GM23248 (cell line): ENCODE measurements at regions not wholly inside any gene's neighbourhood (a gene's known extent, or its start where the extent isn't known, plus 50 kb on each side); places are given as distances from the start of the nearest gene placed in this dataset.

Source experiments
- EZH2 ChIP-seq: fragments of 200-600 bp; sonication (generic); IDR thresholded peaks from 2 replicates; pipeline ENCODE4 v1.6.1; 2018; ENCODE audit warnings: antibody characterized with exemption, mild to moderate bottlenecking; ENCODE audit not compliant: insufficient read depth, poor library complexity, severe bottlenecking
- EZH2phosphoT487 ChIP-seq: fragments of 200-600 bp; sonication (generic); IDR thresholded peaks from 2 replicates; pipeline ENCODE4 v1.6.1; 2018; ENCODE audit warnings: antibody characterized with exemption, moderate library complexity, mild to moderate bottlenecking, low read depth; ENCODE audit not compliant: insufficient read depth

DNA sequence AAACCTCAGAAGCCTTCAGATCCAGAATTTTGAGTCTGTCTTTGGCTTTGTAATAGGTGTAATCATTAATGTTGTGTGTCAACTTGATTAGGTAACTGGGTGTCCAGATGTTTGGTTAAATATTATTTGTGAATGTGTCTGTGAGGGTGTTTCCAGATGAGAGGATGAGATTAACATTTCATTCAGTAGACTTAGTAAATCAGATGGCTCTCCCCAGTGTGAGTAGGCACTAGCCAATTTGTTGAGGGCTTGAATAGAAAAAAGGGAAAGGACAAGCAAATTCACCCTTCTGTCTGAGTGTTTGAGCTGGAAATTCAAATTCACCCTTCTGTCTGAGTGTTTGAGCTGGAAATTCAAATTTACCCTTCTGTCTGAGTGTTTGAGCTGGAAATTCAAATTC is 932.2 kb downstream of the SLC6A15 start:
- no peak for TF ChIP-seq EZH2phosphoT487
- no peak for TF ChIP-seq EZH2
